ENCODE measurements at regions not wholly inside any gene's neighbourhood (a gene's known extent, or its start where the extent isn't known, plus 50 kb on each side); places are given as distances from the start of the nearest gene placed in this dataset.

- no peak for TF ChIP-seq ESRRA (IDR thresholded peaks at IDR 0.05; ENCODE audit: borderline replicate concordance, low read length)
These were observed 161.7 kb upstream of the STK32A start (continued) for GRCh38 chr5:147073098-147073497.

- ChIA-PET CTCF (no interaction called here), POLR2A (no interaction called here)
- Histone ChIP-seq H3K4me1 (no peaks in the 10 kb centered on the region), H3K9me3 (no peaks in the 10 kb centered on the region), H3K27ac (no peak overlapping the region), H3K4me3 (no peak overlapping the region), H3K4me2 (no peak overlapping the region)
- no peak for DNase-seq (ENCODE audit: low read depth in 1 of 2, low spot score in 1 of 2)
- FAIRE-seq = no peak
- TF ChIP-seq MAFK (IDR thresholded peaks at IDR 0.05; ENCODE audit: partially characterized antibody) (peak; percentile 21), RNF2 (IDR thresholded peaks at IDR 0.05; ENCODE audit: borderline replicate concordance, low read depth) (no peak)
- ATAC-seq = no peak
- 0% methylated on average over 1 of the region's 1 CpG for WGBS (ENCODE audit: missing lambda C conversion rate)
These were observed 159.6 kb upstream of the STK32A start for GRCh38 chr5:147075187-147075586.

GRCh38 chr5:147080391-147080790, 154.4 kb upstream of the STK32A start:
- no peaks in the 10 kb centered on the region for H3K9me3 ChIP-seq
- TF ChIP-seq SMC3 (IDR thresholded peaks at IDR 0.05) = no peak
- no peak for TF ChIP-seq SREBF2 (IDR thresholded peaks at IDR 0.05)
- TF ChIP-seq RARB (CRISPR knock-in tag; IDR thresholded peaks at IDR 0.05) = no peak
- no peak for TF ChIP-seq TP53 (CRISPR knock-in tag; IDR thresholded peaks at IDR 0.05)
- TF ChIP-seq EHMT2 (IDR thresholded peaks at IDR 0.05; ENCODE audit: low read depth) = no peak
- no peak for TF ChIP-seq CBX8 (IDR thresholded peaks at IDR 0.05)
- TF ChIP-seq RFX5 (IDR thresholded peaks at IDR 0.05) = no peak
- no peak for TF ChIP-seq KDM5A (IDR thresholded peaks at IDR 0.05)
- no peak for TF ChIP-seq TFCP2L1 (CRISPR knock-in tag; IDR thresholded peaks at IDR 0.05)
- TF ChIP-seq ZC3H11A (IDR thresholded peaks at IDR 0.05) = no peak
- TF ChIP-seq HOXB5 (CRISPR knock-in tag; IDR thresholded peaks at IDR 0.05) = no peak
- no peak for TF ChIP-seq POLR2AphosphoS2 (conservative IDR thresholded peaks at IDR 0.05; ENCODE audit: low read length)
- TF ChIP-seq RCOR1 (IDR thresholded peaks at IDR 0.05; ENCODE audit: low read depth, low read length) = no peak
- TF ChIP-seq CBX2 (IDR thresholded peaks at IDR 0.05; ENCODE audit: borderline replicate concordance, low read depth) = no peak
- no peak for TF ChIP-seq KDM1A (IDR thresholded peaks at IDR 0.05; ENCODE audit: low read depth)
- no peak for TF ChIP-seq HOXA7 (CRISPR knock-in tag; IDR thresholded peaks at IDR 0.05)
- TF ChIP-seq POLR2A (IDR thresholded peaks at IDR 0.05; ENCODE audit: low read length) = no peak
- no peaks in the 10 kb centered on the region for H3K4me1 ChIP-seq
- no peak for ATAC-seq
- FAIRE-seq = no peak
- POLR2A ChIA-PET = no interaction called here
- no peak overlapping the region for H3K27ac ChIP-seq
- 12% methylated on average over 3 of the region's 3 CpGs for WGBS (ENCODE audit: missing lambda C conversion rate)
- H3K4me3 ChIP-seq = no peak overlapping the region
- CTCF ChIA-PET = no interaction called here
- DNase-seq (ENCODE audit: low read depth in 1 of 2, low spot score in 1 of 2) = no peak
- no peak overlapping the region for H3K4me2 ChIP-seq

- Histone ChIP-seq H3K4me2 (no peak overlapping the region), H3K27ac (no peak overlapping the region), H3K4me1 (no peaks in the 10 kb centered on the region), H3K9me3 (no peaks in the 10 kb centered on the region), H3K4me3 (no peak overlapping the region)
- DNase-seq (ENCODE audit: low read depth in 1 of 2, low spot score in 1 of 2) (no peak), FAIRE-seq (no peak), ATAC-seq (no peak)
- TF ChIP-seq, protein P1, sequence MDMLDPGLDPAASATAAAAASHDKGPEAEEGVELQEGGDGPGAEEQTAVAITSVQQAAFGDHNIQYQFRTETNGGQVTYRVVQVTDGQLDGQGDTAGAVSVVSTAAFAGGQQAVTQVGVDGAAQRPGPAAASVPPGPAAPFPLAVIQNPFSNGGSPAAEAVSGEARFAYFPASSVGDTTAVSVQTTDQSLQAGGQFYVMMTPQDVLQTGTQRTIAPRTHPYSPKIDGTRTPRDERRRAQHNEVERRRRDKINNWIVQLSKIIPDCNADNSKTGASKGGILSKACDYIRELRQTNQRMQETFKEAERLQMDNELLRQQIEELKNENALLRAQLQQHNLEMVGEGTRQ (IDR thresholded peaks at IDR 0.05) = no peak
- WGBS (ENCODE audit: missing lambda C conversion rate) = 12% methylated on average over 8 of the region's 8 CpGs
- ChIA-PET CTCF (no interaction called here), POLR2A (no interaction called here)
These were observed 153.5 kb upstream of the STK32A start for GRCh38 chr5:147081311-147081764.

- TF ChIP-seq JUN (IDR thresholded peaks at IDR 0.05) = no peak
- TF ChIP-seq JUNB (IDR thresholded peaks at IDR 0.05) = no peak
- no peak for TF ChIP-seq MAFK (IDR thresholded peaks at IDR 0.05; ENCODE audit: partially characterized antibody)
- TF ChIP-seq NFE2L2 (conservative IDR thresholded peaks at IDR 0.05; ENCODE audit: low read length) = no peak
- TF ChIP-seq CBX2 (IDR thresholded peaks at IDR 0.05; ENCODE audit: borderline replicate concordance, low read depth) = no peak
- TF ChIP-seq RFX5 (IDR thresholded peaks at IDR 0.05) = no peak
- TF ChIP-seq CHD2 (IDR thresholded peaks at IDR 0.05; ENCODE audit: low read length, partially characterized antibody) = no peak
- TF ChIP-seq, protein P2, sequence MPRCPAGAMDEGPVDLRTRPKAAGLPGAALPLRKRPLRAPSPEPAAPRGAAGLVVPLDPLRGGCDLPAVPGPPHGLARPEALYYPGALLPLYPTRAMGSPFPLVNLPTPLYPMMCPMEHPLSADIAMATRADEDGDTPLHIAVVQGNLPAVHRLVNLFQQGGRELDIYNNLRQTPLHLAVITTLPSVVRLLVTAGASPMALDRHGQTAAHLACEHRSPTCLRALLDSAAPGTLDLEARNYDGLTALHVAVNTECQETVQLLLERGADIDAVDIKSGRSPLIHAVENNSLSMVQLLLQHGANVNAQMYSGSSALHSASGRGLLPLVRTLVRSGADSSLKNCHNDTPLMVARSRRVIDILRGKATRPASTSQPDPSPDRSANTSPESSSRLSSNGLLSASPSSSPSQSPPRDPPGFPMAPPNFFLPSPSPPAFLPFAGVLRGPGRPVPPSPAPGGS (IDR thresholded peaks at IDR 0.05) = no peak
- no peak for TF ChIP-seq HDAC2 (IDR thresholded peaks at IDR 0.05)
- TF ChIP-seq HEYL (CRISPR knock-in tag; IDR thresholded peaks at IDR 0.05) = no peak
- TF ChIP-seq FOSL2 (IDR thresholded peaks at IDR 0.05) = no peak
- no peak for TF ChIP-seq FOSL2 (CRISPR knock-in tag; IDR thresholded peaks at IDR 0.05)
- no peak for TF ChIP-seq POLR2A (IDR thresholded peaks at IDR 0.05; ENCODE audit: low read length)
- no peak for TF ChIP-seq NPAS2 (CRISPR knock-in tag; IDR thresholded peaks at IDR 0.05; ENCODE audit: borderline replicate concordance)
- no peak for TF ChIP-seq EHMT2 (IDR thresholded peaks at IDR 0.05; ENCODE audit: low read depth)
These were observed 150.1 kb upstream of the STK32A start for GRCh38 chr5:147084702-147085101.

More at GRCh38 chr5:147084702-147085101, 150.1 kb upstream of the STK32A start:
- no peaks in the 10 kb centered on the region for H3K4me1 ChIP-seq
- FAIRE-seq (no peak), ATAC-seq (no peak), DNase-seq (ENCODE audit: low read depth in 1 of 2, low spot score in 1 of 2) (no peak)
- ChIA-PET CTCF (interaction anchor here (1.2 kb wide), 1 partner anchor 13 kb away, joined by 3 read pairs; no protein-coding TSS in a partner anchor), POLR2A (no interaction called here)
- H3K27ac ChIP-seq = no peak overlapping the region
- WGBS (ENCODE audit: missing lambda C conversion rate) = 36% methylated on average over 1 of the region's 1 CpG
- H3K4me2 ChIP-seq = no peak overlapping the region
- no peak overlapping the region for H3K4me3 ChIP-seq
- H3K9me3 ChIP-seq = no peaks in the 10 kb centered on the region
